Tibial artery (tissue), 4 donors: ENCODE measurements at regions not wholly inside any gene's neighbourhood (a gene's known extent, or its start where the extent isn't known, plus 50 kb on each side); places are given as distances from the start of the nearest gene placed in this dataset.

Source experiments
- DNase-seq, 2 donors: peaks; one replicate each; pipeline ENCODE4 v3.0.0-alpha.2; 2019
- H3K27ac ChIP-seq, 2 donors: fragments of 200-600 bp; sonication (generic) in 1 of 2; 1 replicate in 1 of 2; 2 replicates in 1 of 2; pipeline ENCODE4 v1.5.1; 2018 to 2019; ENCODE audit warnings: mild to moderate bottlenecking in 1 of 2
- H3K27me3 ChIP-seq, 2 donors: fragments of 200-600 bp; sonication (generic) in 1 of 2; one replicate each; pipeline versions ENCODE4 v1.5.1 to v1.6.0; 2016 to 2019
- H3K36me3 ChIP-seq, 3 donors: fragments of 200-600 bp; sonication (generic) in 2 of 3; one replicate each; pipeline ENCODE4 v1.5.1; 2016 to 2019; ENCODE audit warnings: mild to moderate bottlenecking in 2 of 3
- H3K4me1 ChIP-seq, 4 donors: fragments of 200-600 bp; sonication (generic) in 2 of 4; 1 replicate in 3 of 4; 2 replicates in 1 of 4; pipeline ENCODE4 v1.5.1; 2016 to 2019
- H3K4me3 ChIP-seq, 2 donors: fragments of 200-600 bp; sonication (generic) in 1 of 2; 1 replicate in 1 of 2; 2 replicates in 1 of 2; pipeline ENCODE4 v1.5.1; 2018 to 2019; ENCODE audit warnings: mild to moderate bottlenecking in 2 of 2
- H3K9me3 ChIP-seq, 3 donors: fragments of 200-600 bp; sonication (generic) in 1 of 3; one replicate each; pipeline ENCODE4 v1.5.1; 2016 to 2019
- CTCF ChIP-seq, 2 experiments: fragments of 200-600 bp in 1 of 2; fragments of 450-650 bp in 1 of 2; IDR thresholded peaks; one replicate each; pipeline ENCODE4 v1.5.1; 2017 to 2019; ENCODE audit warnings: antibody characterized with exemption in 2 of 2, mild to moderate bottlenecking in 1 of 2, moderate library complexity in 1 of 2
- intact Hi-C: fragments of 100-400 bp; cut with DNase I; formaldehyde crosslinking; loops from one replicate; pipeline ENCODE4 v1.15.0; 2023; ENCODE audit warnings: low total_unique reads

DNA sequence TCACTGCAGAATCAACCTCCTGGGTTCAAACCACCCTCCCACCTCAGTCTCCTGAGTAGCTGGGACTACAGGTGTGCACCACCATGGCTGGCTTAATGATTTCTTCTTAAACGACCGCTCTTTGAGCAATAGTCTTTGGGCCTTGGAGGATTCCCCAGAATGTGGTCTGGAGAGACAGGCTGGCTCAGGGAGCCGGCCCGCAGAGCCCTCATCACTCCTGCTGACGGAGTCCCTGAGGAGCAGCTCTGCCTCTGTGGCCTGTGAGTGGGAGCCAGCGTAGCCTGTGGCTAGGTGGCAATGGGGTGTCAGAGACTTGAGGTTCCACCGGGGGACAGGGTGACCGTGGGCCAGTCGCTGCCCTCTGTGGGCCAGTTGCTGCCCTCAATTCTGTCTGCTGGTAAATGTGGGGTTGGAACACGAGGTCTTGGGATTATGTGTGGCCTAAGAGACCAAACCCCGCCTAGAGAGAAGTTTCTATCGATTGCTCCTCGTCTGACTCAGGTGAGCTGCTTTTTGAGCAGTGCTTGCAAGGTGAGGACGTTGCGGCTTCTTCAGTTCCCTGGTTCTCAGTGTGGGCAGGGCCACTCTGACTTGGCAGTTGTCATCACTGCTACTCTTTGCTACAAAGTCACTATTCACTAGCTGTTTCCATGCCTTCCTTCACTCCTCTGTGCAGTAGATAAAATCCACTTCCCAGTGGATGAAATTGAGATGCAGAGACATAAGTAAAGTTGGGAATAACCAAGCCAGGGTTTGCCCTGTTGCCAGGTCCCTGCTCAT, 124.8 kb upstream of the NECTIN1 start:
- Histone ChIP-seq H3K36me3 (no peaks in the 10 kb centered on the region), H3K27ac (no peak overlapping the region), H3K4me3 (no peak overlapping the region), H3K4me1 (peaks cover 0 to 21% (median 10%) of the 10 kb centered on the region in 4 donors), H3K27me3 (no peaks in the 10 kb centered on the region), H3K9me3 (no peaks in the 10 kb centered on the region)
- intact Hi-C loops: no loop called here
- DNase-seq: no peak
- no peak for TF ChIP-seq CTCF (IDR thresholded peaks at IDR 0.05)

- Histone ChIP-seq H3K27ac (no peak overlapping the region), H3K36me3 (no peaks in the 10 kb centered on the region), H3K4me3 (no peak overlapping the region), H3K27me3 (peaks cover 0 to 3% of the 10 kb centered on the region in 2 donors), H3K4me1 (peaks cover 0 to 21% (median 10%) of the 10 kb centered on the region in 4 donors), H3K9me3 (no peaks in the 10 kb centered on the region)
- TF ChIP-seq CTCF (IDR thresholded peaks at IDR 0.05): no peak
- intact Hi-C loops: no loop called here
- no peak for DNase-seq
These were observed 123.7 kb upstream of the NECTIN1 start for GRCh38 chr11:119852741-119853140.

DNA sequence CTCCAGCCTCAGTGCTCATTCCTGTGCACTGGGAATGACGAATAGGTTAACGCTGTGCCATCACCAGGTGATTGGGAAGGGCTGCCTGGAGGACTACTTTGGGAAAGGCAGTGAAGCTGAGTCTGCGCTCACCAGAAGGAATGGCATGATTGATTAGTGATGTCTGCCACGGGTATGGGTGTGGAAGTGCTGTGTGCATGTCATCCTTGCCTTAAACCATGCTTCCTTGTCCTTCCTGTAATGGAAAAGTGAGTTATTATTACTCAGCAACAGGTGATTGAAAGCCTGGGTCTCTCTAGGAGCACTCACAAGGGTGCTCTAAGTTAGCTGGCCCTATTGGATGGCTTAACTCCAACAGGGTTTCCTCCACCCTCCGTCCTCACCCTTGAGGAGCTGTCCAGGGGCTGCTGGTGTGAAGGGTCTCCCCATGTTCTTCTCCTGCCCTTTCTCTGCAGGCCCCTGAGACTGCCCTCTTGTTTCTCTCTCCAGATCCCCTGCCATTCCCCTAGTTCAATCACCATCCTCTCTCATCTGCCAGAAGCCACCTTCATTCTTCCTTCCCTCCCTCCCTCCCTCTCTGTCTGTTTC, 121.9 kb upstream of the NECTIN1 start:
- intact Hi-C loops: no loop called here
- no peak overlapping the region for H3K27ac ChIP-seq
- no peak for DNase-seq
- H3K9me3 ChIP-seq: peaks cover 0 to 7% (median 0%) of the 10 kb centered on the region in 3 donors
- no peaks in the 10 kb centered on the region for H3K36me3 ChIP-seq
- no peak for TF ChIP-seq CTCF (IDR thresholded peaks at IDR 0.05)
- no peak overlapping the region for H3K4me3 ChIP-seq
- H3K4me1 ChIP-seq: peaks cover 0 to 16% (median 10%) of the 10 kb centered on the region in 4 donors
- H3K27me3 ChIP-seq: peaks cover 0 to 3% of the 10 kb centered on the region in 2 donors

DNA sequence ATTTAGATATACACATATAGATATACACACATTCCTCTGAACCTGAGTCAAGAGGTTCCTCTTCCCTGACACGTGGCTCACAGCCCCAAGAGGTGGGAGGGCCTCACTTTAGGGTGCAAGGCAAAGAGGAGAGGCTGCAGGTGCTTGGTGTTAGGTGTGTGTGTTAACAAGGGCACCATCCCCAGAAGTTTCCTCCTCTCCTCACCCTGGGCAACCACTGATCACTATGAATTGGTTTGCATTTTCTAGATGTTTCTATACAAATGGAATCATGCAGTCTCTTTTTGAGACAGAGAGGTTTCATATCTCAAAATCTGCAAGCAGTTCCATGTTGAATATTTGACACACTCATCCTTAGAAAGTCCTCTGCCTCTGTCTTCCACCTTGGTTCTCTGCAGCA, 120.9 kb upstream of the NECTIN1 start:
- intact Hi-C loops: no loop called here
- peaks cover 0 to 3% of the 10 kb centered on the region in 2 donors for H3K27me3 ChIP-seq
- TF ChIP-seq CTCF (IDR thresholded peaks at IDR 0.05): no peak

GRCh38 chr11:119847853-119848252, 118.9 kb upstream of the NECTIN1 start:
- Histone ChIP-seq H3K4me3 (no peak overlapping the region), H3K36me3 (no peaks in the 10 kb centered on the region), H3K27me3 (peaks cover 0 to 3% of the 10 kb centered on the region in 2 donors), H3K9me3 (peaks cover 0 to 11% (median 0%) of the 10 kb centered on the region in 3 donors), H3K4me1 (no peaks in the 10 kb centered on the region), H3K27ac (no peak overlapping the region)
- intact Hi-C loops: no loop called here
- DNase-seq: no peak
- TF ChIP-seq CTCF (IDR thresholded peaks at IDR 0.05): no peak

More for the DNA sequence above, 120.9 kb upstream of the NECTIN1 start:
- H3K9me3 ChIP-seq: peaks cover 0 to 11% (median 0%) of the 10 kb centered on the region in 3 donors
- H3K4me1 ChIP-seq: peaks cover 0 to 12% (median 4%) of the 10 kb centered on the region in 4 donors
- no peak overlapping the region for H3K27ac ChIP-seq
- no peak overlapping the region for H3K4me3 ChIP-seq
- H3K36me3 ChIP-seq: no peaks in the 10 kb centered on the region
- DNase-seq: no peak
